ENCODE measurements at regions not wholly inside any gene's neighbourhood (a gene's known extent, or its start where the extent isn't known, plus 50 kb on each side); places are given as distances from the start of the nearest gene placed in this dataset.

DNA sequence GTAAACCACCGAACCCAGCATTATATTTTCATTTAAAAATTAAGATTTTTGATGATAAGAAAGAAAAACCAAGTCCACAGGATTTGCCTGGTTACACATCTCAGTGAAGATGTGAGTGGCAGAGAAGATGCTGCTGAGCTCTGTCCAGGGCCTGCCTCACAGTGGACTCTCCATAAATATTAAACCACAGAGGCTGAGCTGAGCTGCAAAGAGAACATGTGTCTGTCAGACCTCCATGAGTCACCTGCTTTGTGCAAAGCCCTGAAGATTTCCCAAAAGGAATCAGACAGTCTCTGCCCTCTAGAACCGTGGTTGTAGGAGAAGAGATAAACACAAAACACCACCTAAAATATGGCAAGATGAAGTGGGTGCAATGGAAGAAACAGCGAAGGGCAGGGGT, 127.2 kb upstream of the TSC22D1 start:
- TF ChIP-seq, protein P1, sequence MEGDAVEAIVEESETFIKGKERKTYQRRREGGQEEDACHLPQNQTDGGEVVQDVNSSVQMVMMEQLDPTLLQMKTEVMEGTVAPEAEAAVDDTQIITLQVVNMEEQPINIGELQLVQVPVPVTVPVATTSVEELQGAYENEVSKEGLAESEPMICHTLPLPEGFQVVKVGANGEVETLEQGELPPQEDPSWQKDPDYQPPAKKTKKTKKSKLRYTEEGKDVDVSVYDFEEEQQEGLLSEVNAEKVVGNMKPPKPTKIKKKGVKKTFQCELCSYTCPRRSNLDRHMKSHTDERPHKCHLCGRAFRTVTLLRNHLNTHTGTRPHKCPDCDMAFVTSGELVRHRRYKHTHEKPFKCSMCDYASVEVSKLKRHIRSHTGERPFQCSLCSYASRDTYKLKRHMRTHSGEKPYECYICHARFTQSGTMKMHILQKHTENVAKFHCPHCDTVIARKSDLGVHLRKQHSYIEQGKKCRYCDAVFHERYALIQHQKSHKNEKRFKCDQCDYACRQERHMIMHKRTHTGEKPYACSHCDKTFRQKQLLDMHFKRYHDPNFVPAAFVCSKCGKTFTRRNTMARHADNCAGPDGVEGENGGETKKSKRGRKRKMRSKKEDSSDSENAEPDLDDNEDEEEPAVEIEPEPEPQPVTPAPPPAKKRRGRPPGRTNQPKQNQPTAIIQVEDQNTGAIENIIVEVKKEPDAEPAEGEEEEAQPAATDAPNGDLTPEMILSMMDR (IDR thresholded peaks at IDR 0.05; ENCODE audit: borderline replicate concordance, extremely low read depth, insufficient read depth) = no peak
- no peaks in the 10 kb centered on the region for H3K27me3 ChIP-seq (ENCODE audit: control insufficient read depth, insufficient read depth, low read length)
- H3K27ac ChIP-seq (ENCODE audit: low read depth in 2 of 2, low read length in 2 of 2) = no peak overlapping the region
- FAIRE-seq (no peak), DNase-seq (no peak)
- no peak overlapping the region for H3K4me3 ChIP-seq (ENCODE audit: low read length in 3 of 3)
- intact Hi-C loops (cut with DNase I) = no loop called here
- no peaks in the 10 kb centered on the region for H3K9me3 ChIP-seq (ENCODE audit: control insufficient read depth in 2 of 3, insufficient read depth in 1 of 3, low read length in 3 of 3)
- no peaks in the 10 kb centered on the region for H3K4me1 ChIP-seq (ENCODE audit: control insufficient read depth in 2 of 3, insufficient read depth in 2 of 3, low read depth in 1 of 3, low read length in 3 of 3)
- no peak overlapping the region for H3K9ac ChIP-seq (ENCODE audit: low read length in 3 of 3)
- no peaks in the 10 kb centered on the region for H3K36me3 ChIP-seq (ENCODE audit: control insufficient read depth in 2 of 3, insufficient read depth in 3 of 3, low read length in 3 of 3)

DNA sequence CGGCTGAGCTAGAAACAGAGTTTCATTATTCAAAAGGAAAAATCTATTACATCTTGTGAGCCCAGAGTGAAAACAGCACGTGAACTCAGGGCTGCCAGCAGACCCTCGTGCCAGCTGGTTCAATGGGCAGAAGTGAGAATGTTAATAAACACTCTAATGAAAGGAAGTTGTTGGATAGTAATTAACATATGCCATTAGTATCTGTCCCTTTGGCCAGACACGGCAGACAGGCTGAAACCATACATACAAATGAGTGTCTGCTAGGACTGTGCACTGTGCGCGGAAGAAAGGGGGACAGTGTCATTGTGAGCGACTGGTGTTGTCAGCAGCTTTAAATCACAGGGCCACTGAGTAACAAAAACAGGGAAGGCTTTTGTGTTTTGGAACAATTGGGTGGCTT, 121.9 kb upstream of the TSC22D1 start:
- Histone ChIP-seq H3K27ac (ENCODE audit: low read depth in 2 of 2, low read length in 2 of 2) (no peak overlapping the region), H3K9ac (ENCODE audit: low read length in 3 of 3) (no peak overlapping the region), H3K36me3 (ENCODE audit: control insufficient read depth in 2 of 3, insufficient read depth in 3 of 3, low read length in 3 of 3) (no peaks in the 10 kb centered on the region), H3K9me3 (ENCODE audit: control insufficient read depth in 2 of 3, insufficient read depth in 1 of 3, low read length in 3 of 3) (no peaks in the 10 kb centered on the region), H3K4me3 (ENCODE audit: low read length in 3 of 3) (no peak overlapping the region), H3K27me3 (ENCODE audit: control insufficient read depth, insufficient read depth, low read length) (no peaks in the 10 kb centered on the region), H3K4me1 (ENCODE audit: control insufficient read depth in 2 of 3, insufficient read depth in 2 of 3, low read depth in 1 of 3, low read length in 3 of 3) (no peaks in the 10 kb centered on the region)
- FAIRE-seq (no peak), DNase-seq (peak in 1 of 5 donors; percentile 25)
- intact Hi-C loops (cut with DNase I) = no loop called here
- TF ChIP-seq, protein P1 (IDR thresholded peaks at IDR 0.05; ENCODE audit: borderline replicate concordance, extremely low read depth, insufficient read depth) = no peak

DNA sequence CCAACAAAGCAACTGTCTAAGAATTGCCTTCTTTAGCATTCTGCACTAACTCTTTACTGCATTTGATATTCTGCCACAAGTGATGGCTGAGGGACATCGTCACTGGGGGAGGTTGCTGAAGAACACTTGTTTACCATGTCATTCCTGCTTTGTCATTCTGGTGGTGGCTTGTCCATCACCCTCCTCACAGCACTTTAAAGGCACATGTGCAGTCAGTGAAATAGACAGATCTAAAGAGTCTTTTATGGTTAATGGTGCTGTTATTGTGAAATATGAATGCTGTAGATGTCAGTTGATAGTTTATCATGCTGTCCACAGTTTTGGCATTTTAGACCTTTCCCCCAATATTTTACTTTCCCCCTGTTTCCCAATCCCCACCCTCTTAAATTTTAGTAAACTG, 120.9 kb upstream of the TSC22D1 start:
- Histone ChIP-seq H3K4me1 (ENCODE audit: control insufficient read depth in 2 of 3, insufficient read depth in 2 of 3, low read depth in 1 of 3, low read length in 3 of 3) (no peaks in the 10 kb centered on the region), H3K4me3 (ENCODE audit: low read length in 3 of 3) (no peak overlapping the region), H3K36me3 (ENCODE audit: control insufficient read depth in 2 of 3, insufficient read depth in 3 of 3, low read length in 3 of 3) (no peaks in the 10 kb centered on the region), H3K9ac (ENCODE audit: low read length in 3 of 3) (no peak overlapping the region), H3K27me3 (ENCODE audit: control insufficient read depth, insufficient read depth, low read length) (no peaks in the 10 kb centered on the region), H3K27ac (ENCODE audit: low read depth in 2 of 2, low read length in 2 of 2) (no peak overlapping the region), H3K9me3 (ENCODE audit: control insufficient read depth in 2 of 3, insufficient read depth in 1 of 3, low read length in 3 of 3) (no peaks in the 10 kb centered on the region)
- TF ChIP-seq, protein P1 (IDR thresholded peaks at IDR 0.05; ENCODE audit: borderline replicate concordance, extremely low read depth, insufficient read depth) = no peak
- intact Hi-C loops (cut with DNase I) = no loop called here
- DNase-seq (no peak), FAIRE-seq (no peak)

DNA sequence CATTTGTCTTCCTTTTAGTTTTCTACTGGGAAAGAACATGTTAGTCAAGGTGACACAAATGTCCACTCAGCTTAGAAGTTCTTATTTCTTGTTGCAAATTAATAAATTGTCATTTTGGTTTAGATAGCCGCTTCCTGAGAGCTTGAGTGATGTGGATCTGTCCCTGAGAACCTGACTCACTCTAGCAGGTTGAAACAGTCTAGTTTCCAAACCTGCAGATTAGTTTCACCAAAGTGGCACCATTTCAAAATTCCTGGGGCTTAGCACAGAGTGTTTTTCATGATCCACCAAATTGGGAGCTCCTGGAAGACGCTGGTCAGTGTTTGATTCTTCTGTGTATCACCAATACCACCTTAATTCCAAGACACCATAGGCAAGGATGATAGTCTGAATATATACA, 119.4 kb upstream of the TSC22D1 start:
- DNase-seq (no peak), FAIRE-seq (no peak)
- Histone ChIP-seq H3K4me1 (ENCODE audit: control insufficient read depth in 2 of 3, insufficient read depth in 2 of 3, low read depth in 1 of 3, low read length in 3 of 3) (no peaks in the 10 kb centered on the region), H3K27ac (ENCODE audit: low read depth in 2 of 2, low read length in 2 of 2) (no peak overlapping the region), H3K27me3 (ENCODE audit: control insufficient read depth, insufficient read depth, low read length) (no peaks in the 10 kb centered on the region), H3K36me3 (ENCODE audit: control insufficient read depth in 2 of 3, insufficient read depth in 3 of 3, low read length in 3 of 3) (no peaks in the 10 kb centered on the region), H3K9ac (ENCODE audit: low read length in 3 of 3) (no peak overlapping the region), H3K4me3 (ENCODE audit: low read length in 3 of 3) (no peak overlapping the region), H3K9me3 (ENCODE audit: control insufficient read depth in 2 of 3, insufficient read depth in 1 of 3, low read length in 3 of 3) (no peaks in the 10 kb centered on the region)
- intact Hi-C loops (cut with DNase I) = no loop called here
- TF ChIP-seq, protein P1 (IDR thresholded peaks at IDR 0.05; ENCODE audit: borderline replicate concordance, extremely low read depth, insufficient read depth) = no peak

Measured in kidney (tissue), 13 donors.